Activated T-cell treated with anti-CD3 and anti-CD28 coated beads, Interleukin-2, amount 50 U/mL, for 48 hours (primary cell): ENCODE measurements at regions not wholly inside any gene's neighbourhood (a gene's known extent, or its start where the extent isn't known, plus 50 kb on each side); places are given as distances from the start of the nearest gene placed in this dataset.
"Not testable (repeated sequence)": the region's sequence is repeated elsewhere in the genome, so short reads cannot be mapped to it uniquely, and the experiment has no call there.

Source experiments
- DNase-seq, 2 experiments: peaks; one replicate each; pipeline ENCODE4 v3.0.0-alpha.2; 2020

DNA sequence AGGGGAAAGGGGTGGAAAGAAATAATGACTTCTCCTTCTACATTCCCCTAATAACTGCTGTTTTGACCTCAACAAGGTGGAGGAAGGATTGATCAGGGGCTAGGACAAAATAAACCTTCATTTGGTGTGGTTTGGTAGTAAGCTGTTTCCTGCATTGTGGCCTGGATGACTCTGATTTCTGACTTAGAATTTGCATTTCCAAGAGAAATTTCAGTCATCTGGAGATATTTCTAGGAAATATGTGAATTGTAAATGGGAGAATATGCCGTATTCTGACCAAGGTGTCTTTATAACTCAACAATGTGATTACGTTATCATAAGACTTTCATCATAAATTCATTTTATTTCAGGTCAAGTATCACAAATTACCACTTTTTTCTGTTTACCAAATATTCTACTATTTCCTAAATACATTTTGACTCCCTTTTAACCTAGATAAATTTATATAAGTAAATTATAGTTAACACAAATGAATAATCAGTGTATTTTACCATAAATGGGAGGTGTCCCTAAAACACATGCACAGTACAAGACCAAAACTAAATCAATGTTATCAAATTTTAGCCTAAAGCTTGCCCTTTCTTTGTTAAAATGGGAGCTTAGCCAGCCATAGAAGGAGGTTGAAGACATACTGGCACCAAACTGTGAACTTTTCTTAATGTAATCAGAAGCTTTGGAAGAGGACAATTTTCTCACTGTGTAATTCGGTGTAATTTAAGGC is 828.8 kb downstream of the TMTC2 start:
- no peak for DNase-seq

DNA sequence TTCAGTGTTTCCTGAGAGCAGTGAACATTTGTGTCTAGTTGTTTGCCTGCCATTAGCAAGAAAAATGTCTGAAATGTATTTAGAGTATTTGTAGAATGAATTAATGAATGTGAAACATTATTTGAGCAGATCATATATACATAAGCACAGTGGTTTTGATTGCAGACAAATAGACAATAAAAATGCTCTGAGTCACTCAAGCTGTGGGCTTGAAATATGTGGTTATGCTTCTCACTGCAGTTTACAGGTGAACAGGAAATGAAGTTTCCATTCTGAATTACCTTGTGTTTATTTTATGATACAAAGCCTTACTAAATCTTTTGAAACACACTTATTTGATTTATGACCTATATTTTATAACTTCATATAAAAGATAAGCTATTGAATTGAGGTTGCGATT is 827.7 kb downstream of the TMTC2 start:
- DNase-seq: no peak

DNA sequence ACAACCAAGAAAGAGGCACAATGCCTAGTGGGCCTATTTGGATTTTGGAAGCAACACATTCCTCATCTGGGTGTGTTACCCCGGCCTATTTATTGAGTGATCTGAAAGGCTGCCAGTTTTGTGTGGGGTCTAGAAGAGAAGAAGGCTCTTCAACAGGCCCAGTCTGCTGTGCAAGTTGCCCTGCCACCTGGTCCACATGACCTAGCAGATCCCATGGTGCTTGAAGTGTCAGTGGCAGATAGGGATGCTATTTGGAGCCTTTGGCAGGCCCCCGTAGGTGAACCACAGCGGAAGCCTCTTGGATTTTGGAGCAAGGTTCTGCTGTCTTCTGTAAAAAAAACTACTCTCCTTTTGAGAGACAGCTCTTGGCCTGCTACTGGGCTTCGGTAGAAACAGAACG is 820.1 kb downstream of the TMTC2 start:
- no peak for DNase-seq

- DNase-seq: no peak
Observed at GRCh38 chr12:83505586-83505985, 818.9 kb downstream of the TMTC2 start.

- DNase-seq: not testable (repeated sequence)
Observed at GRCh38 chr12:83499894-83500293, 813.2 kb downstream of the TMTC2 start.

- no peak for DNase-seq
Observed at GRCh38 chr12:83477696-83478095, 791.0 kb downstream of the TMTC2 start.

DNA sequence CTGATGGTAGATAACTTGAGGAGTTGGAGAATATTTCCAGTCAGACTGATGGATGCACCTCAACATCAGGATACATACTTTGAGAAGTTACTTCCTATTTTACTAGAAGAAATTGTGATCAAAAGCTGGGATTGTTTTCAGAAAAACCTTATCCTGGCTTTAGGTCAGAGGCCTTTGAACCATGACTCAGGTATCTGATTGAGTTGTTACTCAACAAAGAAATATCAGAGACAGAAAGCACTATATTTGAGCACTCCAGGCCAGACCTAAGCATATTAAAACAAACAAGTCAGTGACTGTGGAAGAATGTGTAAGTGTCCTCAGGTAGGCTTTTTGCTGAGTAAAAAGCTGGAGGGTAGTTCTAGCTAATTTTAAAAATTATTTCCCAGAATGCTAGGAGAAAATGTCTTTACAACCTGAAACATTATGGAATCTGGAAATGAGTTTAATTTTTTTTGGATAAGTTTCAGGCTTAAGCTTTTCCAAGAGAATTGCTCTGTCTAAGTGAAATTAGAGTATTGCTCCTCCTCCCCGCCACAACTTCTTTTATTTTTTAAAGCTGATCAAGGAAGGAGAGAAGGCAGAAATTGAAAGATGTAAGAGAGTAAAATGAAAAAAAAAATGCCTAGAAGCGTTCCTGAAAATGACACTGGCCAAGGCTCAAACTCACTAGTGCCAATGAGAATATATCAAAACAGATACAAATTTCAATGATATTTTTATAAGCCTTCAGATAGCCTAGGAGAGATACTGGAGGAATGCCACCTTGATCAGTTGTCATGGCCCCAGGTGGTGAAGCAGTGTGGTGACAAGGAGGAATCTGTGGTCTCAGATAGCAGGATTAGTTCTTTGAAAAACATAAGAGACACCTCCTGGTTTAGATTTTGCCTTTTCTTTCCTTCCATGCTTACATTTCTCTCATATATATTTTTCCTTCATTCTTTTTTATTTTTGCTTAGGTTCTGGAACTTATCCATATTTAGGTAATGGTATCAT is 790.3 kb downstream of the TMTC2 start:
- no peak for DNase-seq

DNA sequence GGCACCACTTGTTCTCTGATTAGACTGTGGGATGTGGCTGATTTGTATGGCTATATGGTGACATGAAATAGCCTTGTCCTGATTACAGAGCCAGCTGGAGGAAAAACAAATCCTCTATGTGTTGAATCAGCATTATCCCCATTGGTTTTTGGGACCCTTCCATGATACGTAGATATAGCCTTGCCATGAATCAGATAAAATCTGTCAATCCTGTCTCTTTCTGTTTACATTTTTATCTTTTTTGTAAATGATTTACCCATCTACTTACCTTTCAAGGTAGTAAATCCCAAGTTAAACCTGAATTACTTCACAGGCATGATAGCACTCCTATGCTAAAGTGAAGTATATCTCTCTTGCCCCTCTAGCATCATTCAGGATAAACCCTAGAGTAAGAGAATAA is 789.3 kb downstream of the TMTC2 start:
- no peak for DNase-seq

DNA sequence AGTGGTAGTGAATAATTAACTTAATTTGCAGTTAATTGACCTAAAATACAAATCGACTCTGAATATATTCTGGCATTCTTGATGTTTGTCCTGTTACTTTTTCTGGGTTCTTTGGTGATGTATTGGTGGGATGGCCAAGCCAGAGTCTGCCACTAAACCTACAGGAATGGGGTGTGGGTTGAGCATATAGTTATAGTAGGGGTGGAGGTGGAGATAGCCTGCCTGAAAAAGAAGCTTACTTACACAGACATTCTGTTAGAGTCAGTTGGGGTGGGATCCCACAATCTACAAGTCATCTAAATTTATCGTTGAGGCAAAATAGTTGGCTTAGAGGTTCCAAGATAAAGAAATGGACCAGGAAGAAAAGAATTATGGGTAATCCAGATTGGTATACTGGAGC is 787.7 kb downstream of the TMTC2 start:
- DNase-seq: no peak

DNA sequence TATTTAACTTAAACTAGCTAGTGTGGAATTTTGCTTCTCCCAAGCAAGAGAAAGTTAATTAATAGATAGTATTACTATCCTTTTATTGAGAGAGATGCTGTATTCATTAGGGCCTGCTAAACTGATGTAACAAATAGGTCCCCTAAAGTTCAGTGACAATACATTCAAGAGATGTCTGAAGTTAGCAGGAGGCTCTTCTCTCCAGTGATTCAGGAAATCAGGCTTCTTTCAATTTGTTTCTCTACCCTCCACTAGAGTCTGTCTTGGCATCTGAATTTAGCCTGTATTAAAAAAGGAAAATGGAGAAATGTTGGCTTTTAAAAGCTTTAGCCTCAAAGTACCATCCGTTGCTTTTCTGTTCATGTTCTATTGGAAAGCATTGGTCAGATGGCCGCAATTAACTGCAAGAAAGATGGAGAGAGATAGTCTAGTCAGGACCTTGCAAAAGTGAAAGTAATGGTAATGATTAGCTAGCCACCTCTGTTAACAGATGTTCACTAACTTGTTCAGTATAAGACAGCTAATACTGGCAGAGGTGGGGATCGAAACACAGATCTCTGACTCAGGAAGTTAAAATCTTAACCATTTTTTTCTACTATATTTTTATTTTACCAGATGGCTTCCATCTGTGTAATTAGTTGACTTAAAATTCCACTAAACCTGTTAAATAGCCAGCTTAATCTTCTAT is 786.8 kb downstream of the TMTC2 start:
- no peak for DNase-seq

- DNase-seq: no peak
Observed at GRCh38 chr12:83472772-83473171, 786.1 kb downstream of the TMTC2 start.

- DNase-seq: no peak
Observed at GRCh38 chr12:83472350-83472749, 785.6 kb downstream of the TMTC2 start.

- DNase-seq: no peak
Observed at GRCh38 chr12:83471341-83471740, 784.6 kb downstream of the TMTC2 start.

DNA sequence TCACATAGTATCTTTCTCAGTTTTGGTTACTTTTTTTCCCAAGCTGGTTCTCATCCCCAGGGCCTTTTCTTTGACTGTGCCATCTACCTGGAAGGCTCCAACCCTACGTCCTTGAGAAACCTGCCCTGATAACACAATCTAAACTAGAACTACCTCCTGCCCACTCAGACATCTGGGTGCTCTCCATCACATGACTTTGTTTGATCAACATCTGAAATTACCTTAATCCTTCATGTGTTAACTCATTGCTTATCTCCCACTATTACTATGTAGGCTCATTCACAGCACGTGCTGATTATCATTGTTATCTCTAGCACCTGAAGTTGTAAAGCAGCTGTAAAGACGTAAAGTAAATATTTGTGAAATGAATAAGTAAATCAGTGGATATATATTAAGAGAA is 784.0 kb downstream of the TMTC2 start:
- DNase-seq: no peak

DNA sequence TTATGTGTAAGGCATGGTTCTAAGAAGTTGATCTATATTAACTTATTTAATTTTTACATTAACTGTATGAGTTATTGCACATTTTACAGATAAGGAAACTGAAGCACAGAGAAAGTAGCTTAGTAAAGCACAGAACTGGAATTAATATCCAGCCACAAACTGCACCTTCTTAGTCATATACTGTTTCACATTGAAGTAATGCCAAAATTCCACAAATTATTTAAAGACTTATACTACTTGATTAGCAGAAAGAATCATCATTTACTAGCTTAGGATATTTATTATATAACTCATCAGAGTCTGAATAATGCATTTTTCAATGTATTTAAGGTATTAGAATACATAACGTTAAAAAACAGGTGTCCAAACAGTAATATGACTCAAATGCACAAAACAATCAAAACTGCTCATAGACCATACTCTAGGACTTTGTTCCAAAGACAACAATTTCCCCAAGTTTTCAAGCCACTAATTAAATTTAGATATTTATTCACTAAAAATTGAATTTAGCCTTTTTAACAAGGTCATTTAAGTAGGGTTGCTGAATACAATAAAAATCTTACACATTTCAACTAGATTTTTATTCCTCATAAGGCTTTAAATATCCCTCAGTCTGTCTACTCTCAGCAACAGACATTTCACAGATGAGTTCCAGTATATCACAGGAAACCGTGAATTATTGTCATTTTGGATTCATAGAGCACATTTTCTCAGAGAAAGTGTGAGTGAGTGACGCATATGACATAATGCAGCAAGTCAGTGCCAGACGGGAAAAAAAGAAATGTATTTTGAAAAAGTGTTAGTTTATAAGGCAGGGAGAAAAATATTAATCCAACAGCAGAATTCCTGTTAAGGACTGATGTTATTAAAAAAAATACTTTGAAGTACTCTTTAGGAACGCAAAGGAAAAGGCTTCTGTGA is 782.5 kb downstream of the TMTC2 start:
- no peak for DNase-seq

- no peak for DNase-seq
Observed at GRCh38 chr12:83465632-83466031, 778.9 kb downstream of the TMTC2 start.

- no peak for DNase-seq
Observed at GRCh38 chr12:83462419-83462818, 775.7 kb downstream of the TMTC2 start.

- no peak for DNase-seq
Observed at GRCh38 chr12:83461336-83461935, 774.7 kb downstream of the TMTC2 start.

- DNase-seq: no peak
Observed at GRCh38 chr12:83451189-83451588, 764.5 kb downstream of the TMTC2 start.

DNA sequence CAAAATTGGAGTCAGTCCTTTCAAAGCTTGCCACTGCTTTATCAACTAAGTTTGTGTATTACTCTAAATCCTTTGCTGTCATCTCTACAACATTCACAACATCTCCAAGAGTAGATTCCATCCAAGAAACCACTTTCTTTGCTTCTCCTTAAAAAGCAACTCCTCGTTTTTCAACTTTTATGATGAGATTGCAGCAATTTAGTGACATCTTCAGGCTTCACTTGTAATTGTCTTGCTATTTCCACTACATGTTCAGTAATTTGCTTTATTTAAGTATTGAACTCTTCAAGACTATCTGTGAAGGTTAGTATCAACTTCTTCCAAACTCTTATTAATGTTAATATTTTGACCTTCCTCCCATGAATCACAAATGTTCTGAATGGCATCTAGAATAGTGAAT is 747.9 kb downstream of the TMTC2 start:
- no peak for DNase-seq

DNA sequence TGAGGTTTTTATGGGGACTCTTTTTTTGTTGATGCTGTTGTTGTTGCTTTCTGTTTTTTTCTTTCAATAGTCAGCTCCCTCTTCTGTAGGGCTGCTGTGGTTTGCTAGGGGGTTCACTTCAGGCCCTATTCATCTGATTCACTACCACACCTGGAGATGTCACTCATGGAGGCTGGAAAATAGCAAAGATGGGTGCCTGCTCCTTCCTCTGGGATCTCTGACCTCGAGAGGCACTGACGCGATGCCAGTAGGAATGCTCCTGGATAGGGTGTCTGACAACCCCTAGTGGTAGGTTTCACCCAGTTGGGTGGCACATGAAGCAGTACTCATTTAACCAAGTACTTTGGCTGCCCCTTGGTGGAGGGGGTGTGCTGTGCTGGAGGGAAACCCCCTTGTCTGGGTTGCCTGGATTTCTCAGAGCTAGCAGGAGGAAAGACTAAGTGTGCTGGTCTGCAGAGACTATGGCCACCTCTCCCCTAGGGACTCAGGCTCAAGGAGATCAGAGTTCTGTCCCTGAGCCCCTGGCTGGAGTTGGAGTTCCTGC is 745.5 kb downstream of the TMTC2 start:
- no peak for DNase-seq
